Caco-2 (cell line): ENCODE measurements at regions not wholly inside any gene's neighbourhood (a gene's known extent, or its start where the extent isn't known, plus 50 kb on each side); places are given as distances from the start of the nearest gene placed in this dataset.

Source experiments
- BruUV-seq: library from RNA; stranded (reverse); fragments of 400-500 nt; replicated peaks from 2 replicates; lab custom pipeline; 2021; lab: Mats Ljungman, UMichigan
- CTCF ChIA-PET: fragments of 300-600 bp; sonication (Branson Sonifier 250); formaldehyde crosslinking; loops from one replicate; lab custom pipeline; 2022; ENCODE audit warnings: antibody characterized with exemption; lab: Charles Lee
- POLR2A ChIA-PET: fragments of 300-600 bp; sonication (Branson Sonifier 250); formaldehyde crosslinking; loops from one replicate; lab custom pipeline; 2022; ENCODE audit warnings: antibody characterized with exemption; lab: Charles Lee
- DNase-seq, 2 experiments: peaks; one replicate each; pipeline versions ENCODE4 v3.0.0 to v3.0.0-alpha.2; 2020 to 2022
- H3K27me3 ChIP-seq: replicated peaks from 2 replicates; pipeline ENCODE4 v1.6.0; 2011; ENCODE audit warnings: low read length; ENCODE audit not compliant: control insufficient read depth, insufficient read depth
- H3K36me3 ChIP-seq: 2 replicates; pipeline ENCODE4 v1.5.1; 2011; ENCODE audit warnings: low read length; ENCODE audit not compliant: control insufficient read depth, insufficient read depth
- H3K4me1 ChIP-seq: fragments of 250-450 bp; sonication (Bioruptor Pico); 2 replicates; pipeline ENCODE4 v1.5.1; 2020; ENCODE audit warnings: mild to moderate bottlenecking
- H3K4me3 ChIP-seq: 2 replicates; pipeline ENCODE4 v1.5.1; 2011; ENCODE audit warnings: low read depth, mild to moderate bottlenecking, control low read depth, low read length
- H3K9me3 ChIP-seq: fragments of 250-450 bp; sonication (Bioruptor Pico); 2 replicates; pipeline ENCODE4 v1.5.1; 2020; ENCODE audit warnings: mild to moderate bottlenecking, moderate library complexity
- H3K27ac Mint-ChIP-seq: one replicate; pipeline ENCODE4 v1.8.0; 2022; ENCODE audit warnings: mixed read lengths; ENCODE audit not compliant: unreplicated experiment
- H3K27me3 Mint-ChIP-seq: one replicate; pipeline ENCODE4 v1.8.0; 2022; ENCODE audit warnings: mixed read lengths; ENCODE audit not compliant: insufficient read depth, unreplicated experiment
- H3K36me3 Mint-ChIP-seq: one replicate; pipeline ENCODE4 v1.8.0; 2022; ENCODE audit warnings: mild to moderate bottlenecking, mixed read lengths; ENCODE audit not compliant: insufficient read depth, unreplicated experiment
- H3K4me1 Mint-ChIP-seq: one replicate; pipeline ENCODE4 v1.8.0; 2022; ENCODE audit warnings: low read depth, mixed read lengths; ENCODE audit not compliant: unreplicated experiment
- H3K4me3 Mint-ChIP-seq: one replicate; pipeline ENCODE4 v1.8.0; 2022; ENCODE audit warnings: mild to moderate bottlenecking, moderate library complexity, mixed read lengths; ENCODE audit not compliant: unreplicated experiment
- H3K9me3 Mint-ChIP-seq: one replicate; pipeline ENCODE4 v1.8.0; 2022; ENCODE audit warnings: mixed read lengths; ENCODE audit not compliant: unreplicated experiment
- intact Hi-C: fragments of 100-400 bp; cut with micrococcal nuclease; formaldehyde crosslinking; loops from one replicate; pipeline ENCODE4 v1.10.0; 2022; ENCODE audit not compliant: unreplicated experiment
- TF ChIP-seq, protein P1 (sequence below), 2 experiments: fragments of 200-600 bp in 1 of 2; IDR thresholded peaks; 1 replicate in 1 of 2; 2 replicates in 1 of 2; pipeline versions ENCODE4 v1.5.1 to v1.8.0; 2011 to 2022; ENCODE audit warnings: antibody characterized with exemption in 1 of 2, control low read depth in 1 of 2, inconsistent platforms in 1 of 2, low read depth in 1 of 2, low read length in 1 of 2, mild to moderate bottlenecking in 1 of 2, moderate library complexity in 1 of 2; ENCODE audit not compliant: insufficient read depth in 1 of 2, severe bottlenecking in 1 of 2, unreplicated experiment in 1 of 2

GRCh38 chr22:49301398-49302149 is 526.1 kb downstream of the BRD1 start:
- no TSS peak for BruUV-seq
- ChIA-PET CTCF (no interaction called here), POLR2A (no interaction called here)
- no peak overlapping the region for H3K4me3 ChIP-seq
- peaks cover 17% of the 10 kb centered on the region for H3K27me3 Mint-ChIP-seq
- no peak overlapping the region for H3K27ac Mint-ChIP-seq
- intact Hi-C loops = no loop called here
- TF ChIP-seq, protein P1, sequence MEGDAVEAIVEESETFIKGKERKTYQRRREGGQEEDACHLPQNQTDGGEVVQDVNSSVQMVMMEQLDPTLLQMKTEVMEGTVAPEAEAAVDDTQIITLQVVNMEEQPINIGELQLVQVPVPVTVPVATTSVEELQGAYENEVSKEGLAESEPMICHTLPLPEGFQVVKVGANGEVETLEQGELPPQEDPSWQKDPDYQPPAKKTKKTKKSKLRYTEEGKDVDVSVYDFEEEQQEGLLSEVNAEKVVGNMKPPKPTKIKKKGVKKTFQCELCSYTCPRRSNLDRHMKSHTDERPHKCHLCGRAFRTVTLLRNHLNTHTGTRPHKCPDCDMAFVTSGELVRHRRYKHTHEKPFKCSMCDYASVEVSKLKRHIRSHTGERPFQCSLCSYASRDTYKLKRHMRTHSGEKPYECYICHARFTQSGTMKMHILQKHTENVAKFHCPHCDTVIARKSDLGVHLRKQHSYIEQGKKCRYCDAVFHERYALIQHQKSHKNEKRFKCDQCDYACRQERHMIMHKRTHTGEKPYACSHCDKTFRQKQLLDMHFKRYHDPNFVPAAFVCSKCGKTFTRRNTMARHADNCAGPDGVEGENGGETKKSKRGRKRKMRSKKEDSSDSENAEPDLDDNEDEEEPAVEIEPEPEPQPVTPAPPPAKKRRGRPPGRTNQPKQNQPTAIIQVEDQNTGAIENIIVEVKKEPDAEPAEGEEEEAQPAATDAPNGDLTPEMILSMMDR (IDR thresholded peaks at IDR 0.05; ENCODE audit: insufficient read depth in 1 of 2, low read depth in 1 of 2, low read length in 1 of 2, severe bottlenecking in 1 of 2, unreplicated experiment in 1 of 2) = no peak
- no peaks in the 10 kb centered on the region for H3K4me1 Mint-ChIP-seq
- no peak for DNase-seq
- H3K9me3 ChIP-seq = no peaks in the 10 kb centered on the region
- no peak overlapping the region for H3K4me3 Mint-ChIP-seq
- no peaks in the 10 kb centered on the region for H3K9me3 Mint-ChIP-seq
- no peaks in the 10 kb centered on the region; the same call in 1 of the 2 replicates for H3K27me3 ChIP-seq
- H3K4me1 ChIP-seq = no peaks in the 10 kb centered on the region
- H3K36me3 Mint-ChIP-seq = peaks cover 6% of the 10 kb centered on the region
- no peaks in the 10 kb centered on the region for H3K36me3 ChIP-seq

DNA sequence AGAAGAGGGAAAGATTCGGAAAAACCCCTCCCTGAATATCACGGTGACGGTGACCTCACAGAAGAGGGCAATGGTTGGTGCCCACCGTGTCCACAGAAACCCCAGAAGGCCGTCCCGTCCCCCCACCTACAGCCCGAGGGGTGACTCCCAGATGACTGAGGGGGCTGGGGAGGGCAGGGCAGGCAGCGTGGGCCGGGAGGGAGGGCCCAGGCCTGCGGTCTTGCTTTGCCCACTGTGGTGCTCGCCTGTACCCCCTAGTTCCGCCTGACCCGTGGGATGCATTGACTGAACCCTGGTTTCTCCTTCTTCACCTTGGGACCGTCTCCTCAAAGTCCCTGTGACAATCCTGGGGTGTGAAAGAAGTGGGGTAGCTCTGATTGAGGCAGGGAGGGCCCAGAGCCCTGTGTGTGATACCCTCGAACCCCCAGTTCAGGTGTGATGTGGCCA is 526.7 kb downstream of the BRD1 start:
- Histone ChIP-seq H3K4me3 (no peak overlapping the region), H3K4me1 (no peaks in the 10 kb centered on the region), H3K9me3 (no peaks in the 10 kb centered on the region), H3K36me3 (no peaks in the 10 kb centered on the region), H3K27me3 (no peaks in the 10 kb centered on the region; the same call in 1 of the 2 replicates)
- Mint-ChIP-seq H3K36me3 (peaks cover 6% of the 10 kb centered on the region), H3K4me1 (no peaks in the 10 kb centered on the region), H3K9me3 (no peaks in the 10 kb centered on the region), H3K27ac (no peak overlapping the region), H3K4me3 (no peak overlapping the region), H3K27me3 (peaks cover 16% of the 10 kb centered on the region)
- TF ChIP-seq, protein P1 (IDR thresholded peaks at IDR 0.05; ENCODE audit: insufficient read depth in 1 of 2, low read depth in 1 of 2, low read length in 1 of 2, severe bottlenecking in 1 of 2, unreplicated experiment in 1 of 2) = no peak
- intact Hi-C loops = no loop called here
- ChIA-PET CTCF (no interaction called here), POLR2A (no interaction called here)
- DNase-seq = no peak
- BruUV-seq = no TSS peak

GRCh38 chr22:49300241-49300640 is 527.4 kb downstream of the BRD1 start:
- TF ChIP-seq, protein P1 (IDR thresholded peaks at IDR 0.05; ENCODE audit: insufficient read depth in 1 of 2, low read depth in 1 of 2, low read length in 1 of 2, severe bottlenecking in 1 of 2, unreplicated experiment in 1 of 2) = no peak
- no TSS peak for BruUV-seq
- H3K4me3 Mint-ChIP-seq = no peak overlapping the region
- ChIA-PET POLR2A (no interaction called here), CTCF (no interaction called here)
- Histone ChIP-seq H3K36me3 (no peaks in the 10 kb centered on the region), H3K27me3 (no peaks in the 10 kb centered on the region; the same call in 1 of the 2 replicates), H3K4me1 (no peaks in the 10 kb centered on the region), H3K9me3 (no peaks in the 10 kb centered on the region), H3K4me3 (no peak overlapping the region)
- intact Hi-C loops = no loop called here
- peaks cover 22% of the 10 kb centered on the region for H3K27me3 Mint-ChIP-seq
- no peak for DNase-seq
- no peaks in the 10 kb centered on the region for H3K9me3 Mint-ChIP-seq
- H3K4me1 Mint-ChIP-seq = no peaks in the 10 kb centered on the region
- no peak overlapping the region for H3K27ac Mint-ChIP-seq
- H3K36me3 Mint-ChIP-seq = peaks cover 6% of the 10 kb centered on the region
